NAMALWA (cell line): ENCODE measurements at regions not wholly inside any gene's neighbourhood (a gene's known extent, or its start where the extent isn't known, plus 50 kb on each side); places are given as distances from the start of the nearest gene placed in this dataset.

Source experiments
- DNase-seq: peaks from one replicate; pipeline ENCODE4 v3.0.0-alpha.2; 2015; ENCODE audit warnings: low spot score

DNA sequence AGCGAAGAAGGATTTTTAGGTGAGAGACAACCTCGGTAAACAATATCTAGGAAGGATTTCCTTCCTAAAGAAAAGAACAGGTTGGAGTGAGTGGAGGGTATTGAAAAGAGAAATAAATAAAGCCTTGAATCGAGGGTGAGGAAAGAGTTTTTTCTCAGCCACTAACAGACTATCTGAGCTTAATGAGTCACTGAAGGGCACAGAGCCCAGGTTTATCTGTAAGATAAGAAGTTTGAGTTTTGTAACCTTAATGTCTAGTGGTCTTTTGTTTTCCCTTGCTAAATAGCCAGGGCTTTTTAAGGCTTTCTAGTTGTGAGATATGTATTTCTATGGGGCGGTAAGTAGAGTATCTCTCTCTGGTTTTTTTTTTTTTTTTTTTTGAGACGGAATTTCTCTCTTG lies 394.5 kb upstream of the KIRREL3 start:
- no peak for DNase-seq

GRCh38 chr11:127393460-127393997 lies 393.0 kb upstream of the KIRREL3 start:
- DNase-seq = no peak

DNA sequence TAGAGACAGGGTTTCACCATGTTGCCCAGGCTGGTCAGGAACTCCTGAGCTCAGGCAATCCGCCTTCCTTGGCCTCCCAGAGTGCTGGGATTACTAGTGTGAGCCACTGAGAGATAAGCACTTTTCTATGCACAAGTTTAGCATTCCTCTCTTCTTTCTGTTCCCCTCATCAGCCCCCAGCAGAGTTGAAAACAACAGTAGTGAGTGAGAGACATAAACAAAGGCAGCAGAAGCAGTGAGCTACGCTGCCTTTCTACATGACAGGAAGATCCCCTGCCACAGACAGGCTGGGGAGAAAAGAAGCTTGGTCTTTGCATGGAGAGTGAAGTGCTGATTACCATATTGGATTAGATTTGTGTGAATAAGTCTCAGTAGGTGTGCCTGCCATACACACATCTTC lies 392.0 kb upstream of the KIRREL3 start:
- DNase-seq = no peak

GRCh38 chr11:127390465-127390864 lies 389.9 kb upstream of the KIRREL3 start:
- no peak for DNase-seq

GRCh38 chr11:127385071-127385470 lies 384.5 kb upstream of the KIRREL3 start:
- no peak for DNase-seq

- no peak for DNase-seq
Measured at GRCh38 chr11:127383026-127383425, 382.5 kb upstream of the KIRREL3 start.

GRCh38 chr11:127381247-127381646 lies 380.7 kb upstream of the KIRREL3 start:
- no peak for DNase-seq

DNA sequence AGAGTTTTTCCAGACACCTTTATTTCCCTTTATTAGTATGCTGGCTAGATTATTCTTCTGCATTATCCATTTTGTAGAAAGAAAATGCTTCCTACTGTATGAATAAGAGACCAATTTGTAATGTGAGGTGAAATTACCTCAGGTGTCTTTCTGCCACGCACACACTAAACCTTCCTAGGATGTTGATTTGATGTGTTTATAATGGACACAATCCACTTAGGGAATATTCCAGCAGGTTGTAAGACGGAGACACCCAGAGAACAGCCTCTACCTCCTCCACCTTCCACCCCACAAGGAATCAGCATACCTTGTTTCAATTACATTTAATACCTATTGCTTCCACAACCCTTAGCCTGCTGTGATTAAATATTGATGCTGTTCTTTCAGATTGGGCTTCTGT lies 379.1 kb upstream of the KIRREL3 start:
- DNase-seq = no peak

GRCh38 chr11:127376301-127376700 lies 375.7 kb upstream of the KIRREL3 start:
- no peak for DNase-seq

DNA sequence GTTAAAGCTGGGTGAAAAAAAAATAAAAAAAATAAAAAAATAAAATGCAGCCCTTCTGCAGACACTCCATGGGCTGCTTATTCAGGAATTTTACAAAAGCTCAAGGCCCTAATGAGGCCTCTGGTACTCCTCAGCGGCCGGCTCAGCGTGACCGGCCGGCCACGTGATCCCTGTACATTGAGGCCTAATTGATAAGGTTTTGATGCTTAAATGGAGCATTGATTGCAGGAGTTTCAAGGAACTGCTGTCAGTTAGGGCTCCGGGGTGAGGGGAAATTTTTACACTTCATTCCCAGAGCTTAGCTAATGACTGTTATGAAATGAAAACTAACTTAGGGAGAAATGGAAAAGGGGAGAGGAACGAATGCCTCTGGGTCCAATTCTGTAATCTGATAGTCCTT lies 368.8 kb upstream of the KIRREL3 start:
- DNase-seq = no peak

- DNase-seq = no peak
Measured at GRCh38 chr11:127362754-127363308, 362.3 kb upstream of the KIRREL3 start.

GRCh38 chr11:127358160-127358559 lies 357.6 kb upstream of the KIRREL3 start:
- DNase-seq = no peak

DNA sequence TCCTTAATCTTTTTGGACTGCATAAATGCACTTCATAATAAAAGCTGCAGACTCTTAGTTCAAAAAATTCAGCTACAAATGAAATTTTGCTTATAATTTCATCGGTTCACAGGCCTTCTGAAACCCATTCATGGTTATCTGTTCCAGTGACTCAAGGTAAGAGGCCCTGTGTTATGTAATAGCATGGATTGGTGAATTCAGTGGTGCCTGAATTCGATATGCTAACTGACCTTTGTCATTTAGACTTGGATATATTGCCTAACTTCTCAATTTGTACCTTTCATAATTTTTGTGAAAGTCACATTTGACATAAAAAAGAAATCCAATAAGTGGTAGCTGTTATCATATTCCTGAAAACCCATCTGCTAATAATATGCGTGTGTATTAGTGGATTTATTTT lies 349.9 kb upstream of the KIRREL3 start:
- DNase-seq = no peak

GRCh38 chr11:127345819-127346459 lies 345.4 kb upstream of the KIRREL3 start:
- DNase-seq = peak; percentile 54

DNA sequence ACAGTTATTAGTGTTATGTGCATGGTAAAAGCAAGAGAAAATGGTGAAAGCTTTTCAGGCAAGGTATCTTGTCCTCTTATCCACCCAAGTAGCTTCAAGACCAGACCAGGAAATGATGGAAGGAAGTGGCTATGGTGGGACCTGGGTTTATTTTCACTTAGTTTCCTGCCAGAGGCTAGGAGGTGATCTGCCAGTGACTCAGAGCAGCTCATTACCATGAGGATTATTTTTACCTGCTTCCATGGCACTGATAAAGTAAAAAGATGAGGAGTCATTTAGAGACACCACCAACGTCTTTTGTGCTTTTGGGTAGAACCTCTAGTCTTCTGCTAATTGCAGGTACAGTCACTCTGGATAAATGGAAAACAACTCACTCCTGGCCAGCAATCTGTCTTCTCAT lies 339.9 kb upstream of the KIRREL3 start:
- DNase-seq = no peak

- DNase-seq = no peak
Measured at GRCh38 chr11:127339376-127339775, 338.8 kb upstream of the KIRREL3 start.

GRCh38 chr11:127338380-127339259 lies 338.1 kb upstream of the KIRREL3 start:
- no peak for DNase-seq

GRCh38 chr11:127334466-127334865 lies 333.9 kb upstream of the KIRREL3 start:
- DNase-seq = no peak

- DNase-seq = no peak
Measured at GRCh38 chr11:127332896-127333295, 332.3 kb upstream of the KIRREL3 start.

- no peak for DNase-seq
Measured at GRCh38 chr11:127330044-127330443, 329.5 kb upstream of the KIRREL3 start.

DNA sequence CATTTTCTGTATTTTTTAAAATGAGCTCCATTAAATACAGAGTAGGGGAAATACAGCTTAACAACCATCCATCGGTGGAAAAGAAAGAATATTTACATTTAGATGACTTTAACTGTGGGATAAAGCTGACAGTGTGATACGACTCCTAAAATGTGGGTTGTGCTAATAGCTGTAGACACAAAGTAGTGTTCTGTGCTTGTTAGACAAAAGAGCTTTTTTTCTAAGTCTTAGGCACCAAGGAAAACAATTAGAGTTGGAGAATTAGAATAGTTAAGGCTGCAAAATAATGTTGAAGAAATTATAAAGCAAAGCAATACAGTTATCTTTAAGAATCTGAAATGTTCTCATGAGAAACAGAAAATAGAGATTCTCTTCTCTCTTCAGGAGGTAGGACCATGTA lies 307.7 kb upstream of the KIRREL3 start:
- no peak for DNase-seq

GRCh38 chr11:127307700-127308099 lies 307.1 kb upstream of the KIRREL3 start:
- DNase-seq = no peak

DNA sequence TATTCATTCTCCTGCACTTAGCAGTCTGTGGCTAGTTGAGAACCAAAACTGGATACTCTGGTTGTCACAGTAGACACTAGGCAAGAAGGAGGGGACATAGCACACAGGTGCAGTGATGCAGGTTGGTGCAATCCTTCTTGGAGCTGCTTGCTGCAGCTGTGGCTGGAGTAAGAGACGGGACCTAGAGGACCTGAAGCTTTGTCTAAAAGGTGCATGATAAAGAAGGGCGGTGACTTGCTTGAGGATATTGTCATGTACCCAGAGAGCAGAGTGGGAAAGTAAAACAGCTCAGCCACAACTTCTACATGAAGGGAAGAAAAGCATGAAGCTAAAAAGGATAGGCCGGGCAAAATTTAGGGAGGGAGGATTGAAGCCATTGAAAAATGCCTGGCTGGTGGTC lies 304.1 kb upstream of the KIRREL3 start:
- no peak for DNase-seq
